ENCODE measurements at regions not wholly inside any gene's neighbourhood (a gene's known extent, or its start where the extent isn't known, plus 50 kb on each side); places are given as distances from the start of the nearest gene placed in this dataset.

DNA sequence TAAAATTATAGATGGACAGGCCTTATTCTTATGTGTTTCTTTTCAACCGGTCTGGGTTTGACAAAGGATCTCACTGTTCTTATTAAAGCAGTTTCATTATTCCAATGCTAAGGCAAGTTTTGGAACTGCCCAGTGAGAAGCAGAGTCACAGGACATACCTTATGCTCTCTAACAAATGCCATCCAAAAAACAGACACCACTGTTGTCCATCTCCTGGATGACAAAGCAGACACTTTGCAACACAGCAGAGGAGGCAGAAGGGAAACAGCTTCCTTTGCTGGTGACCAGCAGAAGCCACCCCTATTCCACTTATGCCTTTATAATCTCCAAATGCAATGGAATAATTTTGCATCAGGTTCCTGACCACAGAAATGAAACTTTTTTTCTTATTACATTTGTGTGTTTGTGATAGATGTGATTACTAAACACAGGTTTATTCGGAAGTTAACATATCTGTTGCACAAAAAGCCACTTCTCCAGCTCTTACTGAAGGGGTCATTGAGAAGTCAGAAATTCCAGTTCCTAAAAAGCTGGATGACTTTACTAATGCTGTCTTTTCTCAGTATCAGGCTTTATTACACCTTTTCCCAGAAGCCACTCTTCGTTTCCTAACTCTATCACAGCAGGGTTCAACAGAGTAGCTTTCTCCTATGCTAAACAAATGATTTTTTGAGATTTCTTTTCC lies 115.6 kb downstream of the BTG1 start:
- no peak for DNase-seq

DNA sequence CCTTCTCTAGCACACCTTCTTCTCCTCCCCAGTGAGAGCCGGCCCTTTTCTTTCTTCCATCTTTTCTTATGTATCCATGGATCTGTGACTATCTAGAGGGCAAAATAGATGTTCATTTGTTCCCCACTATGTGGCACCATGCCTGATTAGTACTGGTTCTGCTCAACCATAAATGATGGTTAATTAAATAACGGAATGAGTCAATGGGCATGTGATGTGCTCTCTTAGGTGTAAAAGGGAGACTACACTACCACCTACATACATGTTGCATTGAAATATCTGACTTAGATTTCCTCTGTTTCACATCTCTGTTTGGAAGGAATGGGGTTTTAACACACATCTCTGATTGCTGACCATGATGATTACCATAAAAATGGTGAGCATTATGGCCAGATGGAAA lies 116.5 kb downstream of the BTG1 start:
- no peak for DNase-seq

DNA sequence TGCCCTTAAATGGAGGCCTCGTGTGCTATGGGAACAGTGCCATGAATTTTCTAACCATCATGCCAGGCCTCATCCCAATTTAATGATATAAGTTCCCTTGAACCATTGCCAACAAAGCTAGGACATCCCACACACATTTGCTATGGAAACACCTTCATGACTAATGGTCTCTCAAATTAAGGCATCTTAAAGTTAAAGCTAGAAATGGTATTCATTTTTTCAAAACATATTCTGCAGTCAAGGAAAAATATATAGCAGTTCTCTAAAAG lies 117.3 kb downstream of the BTG1 start:
- no peak for DNase-seq

DNA sequence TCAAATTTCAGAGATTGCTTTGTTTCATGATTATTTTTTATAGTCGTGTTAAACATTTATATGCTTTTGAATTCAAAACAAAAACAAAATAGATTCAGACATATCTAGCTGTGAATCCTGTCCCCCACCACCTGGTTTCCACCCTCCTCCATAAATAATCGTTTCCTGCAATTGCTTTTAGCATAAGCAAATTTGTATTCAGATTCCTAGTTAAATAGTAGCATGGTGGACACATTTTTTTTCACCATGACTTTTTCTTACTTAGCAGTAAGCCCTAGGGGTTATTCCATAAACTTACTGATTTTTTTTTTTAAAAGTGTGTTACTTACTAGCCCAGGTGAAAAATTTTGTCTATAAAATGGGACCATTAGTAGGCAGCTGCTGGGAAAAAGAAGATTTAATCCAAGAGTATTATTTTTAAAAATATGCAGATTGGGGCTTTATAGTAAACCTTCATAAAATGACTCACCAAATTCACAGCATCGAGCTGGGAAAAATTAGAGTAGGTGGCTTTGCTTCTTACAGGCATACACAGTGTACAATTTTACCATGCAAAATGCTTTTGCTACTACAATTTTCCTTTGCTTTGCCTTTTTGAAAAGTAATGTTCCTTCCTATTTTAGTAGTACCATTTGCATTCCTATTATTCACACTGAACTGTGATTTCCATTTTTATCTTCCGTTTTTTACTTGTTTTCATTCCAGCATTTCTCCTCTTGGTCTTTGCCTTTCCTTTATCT lies 117.8 kb downstream of the BTG1 start:
- DNase-seq, result no peak

DNA sequence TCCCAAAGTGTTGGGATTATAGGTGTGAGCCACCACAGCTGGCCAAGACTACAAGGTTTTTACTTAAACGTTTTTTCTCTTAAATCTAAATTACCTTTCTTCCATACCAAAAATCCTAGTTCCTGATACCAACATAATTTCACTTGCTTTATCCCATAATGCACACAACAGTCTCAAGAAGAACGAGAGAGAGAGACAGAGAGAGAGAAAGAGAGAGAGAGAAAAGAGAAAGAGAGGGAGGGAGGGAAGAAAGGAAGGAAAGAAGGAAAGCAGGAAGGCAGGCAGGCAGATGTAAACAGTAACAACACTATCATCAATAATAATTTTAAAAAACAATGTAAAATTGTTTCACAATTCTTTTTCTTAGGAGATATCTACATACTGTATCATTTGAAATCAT lies 118.4 kb downstream of the BTG1 start:
- DNase-seq, result no peak

DNA sequence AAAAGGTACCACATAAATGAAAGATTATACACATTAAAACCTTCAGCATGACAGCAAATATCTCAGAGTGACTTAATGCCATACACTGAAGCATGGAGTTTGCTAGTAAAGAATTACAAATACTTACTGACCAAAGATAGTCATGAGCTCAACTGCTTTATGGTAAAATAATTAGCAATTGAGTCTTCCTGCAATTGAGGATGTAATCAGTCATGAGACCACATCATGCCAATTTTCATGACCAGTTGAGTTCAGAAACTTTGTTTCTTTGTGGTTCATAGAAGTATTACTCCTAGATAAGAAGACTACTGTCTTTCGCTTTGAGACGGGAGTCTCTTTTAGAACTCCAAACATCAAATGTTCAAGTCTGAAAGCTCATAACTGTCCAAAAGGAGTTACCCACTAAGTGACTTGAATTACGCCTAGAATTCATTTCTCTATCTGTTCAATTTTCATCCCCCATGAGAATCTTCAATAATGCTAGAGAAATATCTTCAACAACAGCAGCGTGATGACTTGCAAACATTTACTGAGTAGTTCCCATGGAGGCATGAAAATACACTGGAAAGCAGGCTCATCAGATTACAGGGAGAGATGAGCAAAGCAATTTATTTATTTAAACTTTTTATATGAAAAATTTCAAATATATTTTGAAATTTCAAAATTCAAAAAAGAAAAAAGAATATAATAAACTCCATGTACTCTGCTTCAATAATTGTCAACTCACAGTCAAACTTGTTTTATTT lies 120.0 kb downstream of the BTG1 start:
- no peak for DNase-seq

DNA sequence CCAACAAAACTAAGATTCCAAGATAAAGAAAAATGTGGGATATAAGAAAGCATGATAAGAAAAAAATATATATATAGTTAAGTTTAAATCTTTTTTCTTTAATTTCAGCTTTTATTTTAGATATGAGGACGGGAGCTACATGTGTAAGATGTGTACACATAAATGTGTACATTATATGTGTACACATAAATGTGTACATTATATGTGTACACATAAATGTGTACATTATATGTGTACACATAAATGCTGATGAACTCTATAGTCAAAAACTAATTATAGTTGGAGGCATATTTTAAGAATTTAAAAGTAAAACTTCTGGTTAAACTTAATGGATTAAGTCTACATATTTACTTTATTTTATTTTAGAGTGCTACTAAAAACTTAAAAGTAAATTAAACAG lies 123.6 kb downstream of the BTG1 start:
- DNase-seq, result no peak

DNA sequence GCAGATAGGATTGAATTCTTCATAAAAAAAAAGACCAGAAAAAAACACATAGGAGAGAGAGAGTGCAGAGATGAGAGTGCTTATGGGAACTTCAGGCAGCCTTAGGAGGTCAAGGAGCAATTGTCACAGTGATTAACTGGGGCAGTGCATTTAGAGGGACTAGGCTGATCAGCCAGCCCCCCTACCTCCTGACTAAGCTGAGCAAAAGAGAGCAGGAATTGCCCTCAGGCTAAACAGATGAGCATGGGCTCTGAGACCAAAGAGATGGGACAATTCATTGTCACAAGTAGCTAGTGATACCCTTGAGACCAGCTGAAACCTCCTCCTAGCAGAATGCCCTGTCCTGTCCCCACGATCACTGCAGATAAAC lies 124.0 kb downstream of the BTG1 start:
- DNase-seq, result no peak

DNA sequence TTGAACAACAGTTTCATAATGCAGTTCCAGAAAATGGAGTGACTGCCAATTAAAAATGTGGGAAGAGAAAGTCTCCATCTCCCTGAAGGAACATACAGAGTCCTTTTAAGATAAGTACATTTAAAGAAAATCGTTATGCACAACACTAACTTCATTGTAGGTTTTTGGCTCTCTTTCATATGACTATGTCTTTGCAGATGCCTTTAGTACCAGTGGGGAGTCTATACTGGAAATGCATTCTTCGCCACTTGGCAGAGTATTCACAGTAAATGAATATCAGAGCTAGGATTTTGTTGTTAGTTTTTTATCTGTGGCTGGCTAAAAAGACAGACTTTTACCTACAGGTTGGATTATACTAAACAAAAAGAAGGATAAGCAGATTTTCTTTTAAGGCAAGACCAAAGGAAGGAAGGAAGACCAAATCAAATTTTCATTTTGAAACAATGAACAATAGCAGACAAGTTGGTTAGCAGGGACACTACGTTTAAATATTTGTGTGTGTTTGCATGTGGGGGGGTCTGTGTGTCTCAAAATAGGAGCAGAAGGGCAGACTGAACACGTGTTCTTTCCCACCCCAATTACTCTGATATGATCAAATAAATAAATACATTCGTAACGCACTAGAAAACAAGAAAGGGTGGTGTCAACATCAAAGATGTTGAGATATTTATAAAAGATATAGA lies 124.5 kb downstream of the BTG1 start:
- no peak for DNase-seq

DNA sequence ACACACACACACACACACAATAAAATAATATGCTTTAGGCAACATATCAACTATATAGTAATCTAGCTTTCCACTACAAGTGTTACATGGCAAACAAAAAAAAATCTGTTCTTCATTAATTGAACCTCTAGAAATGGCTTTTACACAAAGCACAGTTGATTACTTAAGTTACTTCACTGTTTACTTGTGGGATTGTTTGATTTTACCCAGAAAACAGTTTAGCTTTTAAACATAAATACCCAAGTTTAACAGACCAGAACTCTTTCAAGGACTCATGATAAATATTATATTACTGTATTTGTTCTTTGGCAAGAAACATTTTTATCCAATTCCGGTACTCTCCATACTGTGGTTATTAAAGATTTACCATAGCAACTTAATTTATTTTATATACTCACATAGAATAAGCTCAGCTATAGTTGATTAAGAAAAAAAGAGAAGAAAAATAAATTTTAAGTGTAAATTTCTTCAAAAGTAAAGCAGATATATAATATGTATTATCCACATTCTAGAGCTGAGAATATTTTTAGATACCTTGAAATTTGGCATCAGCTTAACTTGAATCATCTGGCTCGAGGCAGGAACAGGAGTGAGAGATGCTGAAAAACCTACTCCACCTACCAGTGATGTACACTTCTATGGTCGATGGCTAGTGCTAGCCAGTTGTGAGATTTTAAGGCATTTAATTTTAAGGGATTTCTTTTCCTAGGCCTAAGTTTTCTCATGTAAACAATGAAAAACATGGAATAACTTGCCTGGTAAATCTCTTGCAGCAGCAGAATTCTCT lies 126.0 kb downstream of the BTG1 start:
- DNase-seq, result no peak

DNA sequence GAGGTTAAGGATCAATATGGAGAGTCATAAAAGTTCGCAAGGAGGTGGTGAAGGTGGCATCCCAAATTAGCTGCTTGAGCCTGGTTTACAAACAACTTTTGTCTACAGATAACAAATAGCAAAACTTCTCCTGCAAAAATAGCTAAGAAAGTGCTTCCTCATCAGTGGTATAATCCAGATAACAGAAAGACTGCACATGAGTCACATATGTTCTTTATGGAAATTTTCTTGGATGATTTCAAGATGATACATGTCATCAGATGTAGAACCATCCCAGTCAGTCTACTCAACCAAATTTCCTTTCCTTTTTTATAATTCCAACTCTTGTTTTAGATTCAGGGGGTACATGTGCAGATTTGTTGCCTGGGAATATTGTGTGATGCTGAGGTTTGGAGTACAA lies 133.0 kb downstream of the BTG1 start:
- no peak for DNase-seq

DNA sequence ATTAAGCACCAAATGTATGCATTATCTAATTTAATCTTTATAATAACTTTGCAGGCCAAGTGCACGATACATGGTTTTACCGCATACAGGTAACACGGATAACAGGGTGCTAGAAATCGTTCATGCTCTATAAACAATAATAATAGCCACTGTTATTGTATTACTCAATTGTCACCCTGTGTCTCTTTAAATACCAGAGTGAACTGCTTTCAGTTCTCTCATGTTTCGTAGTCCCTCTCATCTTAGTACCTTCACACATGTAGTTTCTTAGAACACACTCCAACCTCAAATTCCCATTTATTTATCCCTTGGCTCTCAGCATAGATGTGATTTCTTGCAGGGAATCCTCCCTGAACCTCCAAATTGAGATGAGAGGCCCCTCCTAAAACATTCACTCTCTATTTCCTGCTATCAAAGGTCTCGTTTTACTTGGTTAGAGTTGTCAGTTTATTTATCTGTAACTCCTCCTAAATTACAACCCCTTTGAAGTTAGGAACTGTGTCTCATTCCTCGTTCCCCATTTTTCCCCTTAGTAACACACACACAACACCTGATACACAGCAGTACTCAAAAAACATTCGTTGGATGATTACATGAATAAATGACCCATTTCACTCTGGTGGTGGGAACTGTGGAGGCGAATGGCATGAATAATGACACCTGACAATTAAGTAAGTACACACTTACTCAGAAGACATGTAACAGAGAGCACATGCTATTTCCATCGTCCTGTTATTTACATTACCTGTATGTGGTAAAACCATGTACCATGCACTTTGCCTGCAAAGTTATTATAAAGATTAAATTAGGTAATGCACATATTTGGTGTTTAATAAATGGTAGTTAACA lies 134.6 kb downstream of the BTG1 start:
- DNase-seq, result peak; percentile 32

DNA sequence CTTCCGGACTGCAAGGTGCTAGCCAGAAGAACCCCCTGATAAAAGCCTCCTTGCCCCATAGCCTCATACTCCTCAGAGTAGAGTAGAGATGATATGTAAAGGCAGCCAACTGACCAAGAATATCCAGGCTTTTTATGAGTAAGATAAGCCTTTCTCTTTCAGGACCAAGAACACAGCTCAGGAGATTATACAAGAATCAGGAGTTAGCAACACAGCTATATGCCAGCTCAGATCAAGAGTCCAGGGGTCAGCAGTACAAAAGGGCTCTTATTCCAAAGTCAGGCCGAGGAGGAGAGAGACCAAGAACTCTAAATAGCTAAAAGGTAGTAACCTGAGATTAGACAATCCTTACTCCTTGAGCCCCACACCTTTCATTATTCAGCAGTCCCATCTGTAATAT lies 135.3 kb downstream of the BTG1 start:
- DNase-seq, result no peak

DNA sequence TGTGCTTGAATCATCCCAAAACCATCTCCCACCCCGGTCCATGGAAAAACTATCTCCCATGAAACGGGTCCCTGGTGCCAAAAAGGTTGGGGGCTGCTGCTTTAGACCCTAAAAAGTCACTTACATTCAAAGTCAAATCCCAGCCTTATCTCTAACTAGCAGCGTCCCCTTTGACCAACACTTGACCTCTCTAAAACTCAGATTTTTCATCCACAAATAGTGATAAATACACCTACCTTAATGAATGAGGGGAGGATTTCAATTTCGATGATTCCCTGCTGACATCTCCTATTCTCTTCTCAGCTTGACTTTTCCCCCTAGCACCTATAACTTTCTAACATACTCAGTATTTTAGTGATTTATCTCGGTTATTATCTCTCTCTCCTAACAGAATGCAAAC lies 137.3 kb downstream of the BTG1 start:
- DNase-seq, result no peak

DNA sequence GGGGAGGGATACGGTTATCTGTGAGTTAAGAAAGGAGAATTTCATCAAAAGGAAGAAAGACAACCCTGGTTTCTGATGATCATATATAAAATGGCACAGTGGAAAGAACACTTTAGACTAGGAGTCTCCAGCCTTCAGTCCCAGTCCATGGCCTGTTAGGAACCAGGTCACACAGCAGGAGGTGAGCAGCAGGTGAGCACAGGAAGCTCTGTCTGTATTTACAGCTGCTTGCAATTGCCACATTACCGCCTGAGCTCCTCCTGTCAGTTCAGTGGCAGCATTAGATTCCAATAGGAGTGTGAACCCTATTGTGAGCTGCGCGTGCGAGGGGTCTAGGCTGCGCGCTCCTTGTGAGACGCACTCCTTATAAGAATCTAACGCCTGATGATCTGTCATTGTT lies 137.9 kb downstream of the BTG1 start:
- DNase-seq, result no peak

DNA sequence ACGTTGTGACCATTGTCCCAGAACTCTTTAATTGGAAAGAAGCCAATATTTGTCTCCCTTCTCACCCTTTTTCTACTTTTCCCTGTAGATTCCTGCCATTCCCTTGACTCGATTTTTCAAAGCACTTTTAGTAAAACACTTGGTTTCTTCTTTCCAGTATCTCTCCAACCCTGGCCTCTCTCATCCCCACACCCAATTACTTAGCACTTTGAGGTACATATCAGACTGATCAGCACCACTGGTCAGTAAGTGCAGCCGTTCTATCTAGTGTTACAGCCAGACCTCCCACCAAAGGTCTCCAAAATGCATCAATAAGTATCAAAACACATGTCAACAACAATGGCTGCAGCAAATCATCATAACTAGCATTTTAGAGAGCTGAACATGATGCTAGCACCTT lies 141.9 kb downstream of the BTG1 start:
- DNase-seq, result no peak

DNA sequence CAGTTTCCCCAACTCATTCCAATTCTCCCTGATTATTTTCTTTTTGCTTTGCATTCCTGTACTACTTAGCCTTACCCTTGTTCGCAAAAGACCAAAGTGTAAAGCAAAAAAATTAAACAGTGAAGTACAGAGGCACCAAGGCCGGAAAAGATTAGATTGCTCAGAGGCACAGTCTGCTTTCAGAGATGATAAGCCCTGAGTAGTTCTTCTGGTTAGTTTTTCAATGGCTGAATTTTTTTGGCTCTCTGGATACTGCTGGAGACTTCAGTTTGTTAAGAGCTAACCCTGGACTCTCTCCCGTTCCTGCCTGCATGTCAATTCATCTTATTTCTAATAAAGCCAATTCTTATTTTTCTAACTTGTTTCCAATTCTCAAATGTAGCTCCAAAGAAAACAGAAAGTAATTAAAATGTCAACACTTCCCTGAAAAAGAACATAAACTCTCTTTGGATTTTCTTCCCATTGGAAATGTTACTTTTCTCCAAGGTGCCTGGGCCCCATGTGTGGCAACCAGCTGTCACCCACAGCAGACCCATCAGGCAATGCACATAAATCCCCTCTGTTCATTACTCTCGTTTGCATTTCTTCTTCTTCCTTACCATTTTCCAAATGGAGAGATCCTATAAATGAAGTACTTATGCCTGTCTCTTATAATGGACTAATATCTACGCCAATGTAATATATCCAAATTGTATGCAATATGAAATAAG lies 142.8 kb downstream of the BTG1 start:
- DNase-seq, result no peak

DNA sequence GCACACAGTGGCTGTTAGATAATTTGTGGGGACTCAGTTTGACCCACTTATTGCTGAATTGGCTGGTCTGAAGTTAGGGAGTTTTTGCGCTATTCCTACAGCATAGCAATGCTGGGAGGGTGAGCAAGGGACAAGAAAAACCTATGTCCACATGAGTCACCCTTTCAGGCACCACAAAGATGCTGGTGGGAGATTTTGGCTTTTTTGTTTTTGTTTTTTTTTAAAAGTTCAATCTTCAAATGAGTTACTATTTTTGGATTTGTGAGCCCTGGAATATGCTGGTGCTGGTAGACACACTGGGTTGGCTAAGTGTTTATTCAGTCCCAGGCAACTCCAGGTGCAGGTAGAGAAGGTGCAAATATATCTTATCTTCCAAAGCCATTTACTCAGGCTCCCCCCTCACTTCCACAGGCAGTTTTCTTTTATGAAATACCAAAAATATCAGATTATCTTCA lies 143.4 kb downstream of the BTG1 start:
- DNase-seq, result no peak

DNA sequence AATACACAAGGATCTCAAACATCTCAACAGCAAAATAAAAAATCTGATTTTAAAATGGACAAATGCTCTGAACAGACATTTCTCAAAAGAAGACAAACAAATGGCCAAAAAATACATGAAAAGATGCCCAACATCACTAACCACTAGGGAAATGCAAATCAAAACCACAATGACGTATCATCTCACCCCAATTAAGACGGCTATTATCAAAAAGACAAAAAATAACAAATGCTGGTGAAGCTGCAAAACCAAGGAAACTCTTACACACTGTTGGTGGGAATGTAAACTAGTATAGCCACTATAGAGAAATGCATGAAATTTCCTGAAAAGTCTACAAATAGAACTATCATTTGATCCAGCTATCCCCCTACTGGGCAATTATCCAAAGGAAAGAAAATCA lies 145.0 kb downstream of the BTG1 start:
- no peak for DNase-seq

DNA sequence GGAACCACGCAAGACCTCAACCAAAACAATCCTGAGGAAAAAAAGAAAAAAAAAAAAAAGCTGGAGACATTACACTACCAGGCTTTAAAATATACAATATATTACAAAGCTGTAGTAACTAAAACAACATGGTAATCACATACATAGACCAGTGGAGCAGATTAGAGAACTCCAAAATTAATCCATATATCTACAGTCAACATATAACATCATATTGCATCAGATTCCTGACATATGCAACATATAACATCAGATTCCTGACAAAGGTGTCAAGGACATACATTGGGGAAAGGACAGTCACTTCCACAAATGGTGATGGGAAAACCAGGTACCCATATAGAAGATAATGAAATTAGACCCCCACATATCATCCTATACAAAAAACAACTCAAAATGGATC lies 145.8 kb downstream of the BTG1 start:
- no peak for DNase-seq

DNA sequence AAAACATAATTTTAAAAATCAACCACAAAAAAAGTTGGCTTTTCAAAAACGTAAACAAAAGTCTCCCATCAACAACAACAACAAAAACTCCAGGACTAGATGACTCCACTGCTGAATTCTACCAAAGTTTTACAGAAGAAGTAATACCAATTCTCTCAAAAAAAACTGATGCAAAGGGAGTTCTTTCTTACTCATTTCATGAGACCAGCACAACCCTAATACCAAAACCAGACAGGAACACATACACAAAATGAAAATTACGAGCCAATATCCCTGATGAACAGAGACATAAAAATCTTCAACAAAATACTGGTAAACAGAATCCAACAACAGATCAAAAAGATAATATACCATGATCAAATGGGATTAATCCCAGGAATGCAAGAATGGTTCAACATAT lies 147.3 kb downstream of the BTG1 start:
- no peak for DNase-seq
